ENCODE measurements at regions not wholly inside any gene's neighbourhood (a gene's known extent, or its start where the extent isn't known, plus 50 kb on each side); places are given as distances from the start of the nearest gene placed in this dataset.

- H3K36me3 ChIP-seq (ENCODE audit: insufficient read depth, low read length): no peaks in the 10 kb centered on the region
- no peak overlapping the region for H3K27ac ChIP-seq (ENCODE audit: low read depth, low read length)
- no peak overlapping the region for H2AFZ ChIP-seq (ENCODE audit: low read length)
- no peak for DNase-seq (ENCODE audit: insufficient read length, low spot score, missing footprints)
- H3K4me3 ChIP-seq (ENCODE audit: insufficient read depth, low read length): no peak overlapping the region
- no peaks in the 10 kb centered on the region for H3K9me3 ChIP-seq (ENCODE audit: low read depth, low read length)
- H3K4me2 ChIP-seq (ENCODE audit: insufficient read depth, low read length): no peak overlapping the region
- no peaks in the 10 kb centered on the region for H4K20me1 ChIP-seq (ENCODE audit: insufficient read depth, low read length)
- peaks cover 8% of the 10 kb centered on the region for H3K4me1 ChIP-seq (ENCODE audit: insufficient read depth, low read length)
- no peaks in the 10 kb centered on the region for H3K79me2 ChIP-seq (ENCODE audit: insufficient read depth, low read length)
- TF ChIP-seq, protein P1, sequence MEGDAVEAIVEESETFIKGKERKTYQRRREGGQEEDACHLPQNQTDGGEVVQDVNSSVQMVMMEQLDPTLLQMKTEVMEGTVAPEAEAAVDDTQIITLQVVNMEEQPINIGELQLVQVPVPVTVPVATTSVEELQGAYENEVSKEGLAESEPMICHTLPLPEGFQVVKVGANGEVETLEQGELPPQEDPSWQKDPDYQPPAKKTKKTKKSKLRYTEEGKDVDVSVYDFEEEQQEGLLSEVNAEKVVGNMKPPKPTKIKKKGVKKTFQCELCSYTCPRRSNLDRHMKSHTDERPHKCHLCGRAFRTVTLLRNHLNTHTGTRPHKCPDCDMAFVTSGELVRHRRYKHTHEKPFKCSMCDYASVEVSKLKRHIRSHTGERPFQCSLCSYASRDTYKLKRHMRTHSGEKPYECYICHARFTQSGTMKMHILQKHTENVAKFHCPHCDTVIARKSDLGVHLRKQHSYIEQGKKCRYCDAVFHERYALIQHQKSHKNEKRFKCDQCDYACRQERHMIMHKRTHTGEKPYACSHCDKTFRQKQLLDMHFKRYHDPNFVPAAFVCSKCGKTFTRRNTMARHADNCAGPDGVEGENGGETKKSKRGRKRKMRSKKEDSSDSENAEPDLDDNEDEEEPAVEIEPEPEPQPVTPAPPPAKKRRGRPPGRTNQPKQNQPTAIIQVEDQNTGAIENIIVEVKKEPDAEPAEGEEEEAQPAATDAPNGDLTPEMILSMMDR (IDR thresholded peaks at IDR 0.05; ENCODE audit: extremely low read depth, low read depth, low read length): no peak
- no peaks in the 10 kb centered on the region for H3K27me3 ChIP-seq (ENCODE audit: insufficient read depth, low read length)
These were observed 223.5 kb upstream of the NUDT4 start for GRCh38 chr12:93154096-93154728.

GRCh38 chr12:93154753-93155480 is 222.8 kb upstream of the NUDT4 start:
- no peak overlapping the region for H2AFZ ChIP-seq (ENCODE audit: low read length)
- H4K20me1 ChIP-seq (ENCODE audit: insufficient read depth, low read length): no peaks in the 10 kb centered on the region
- H3K4me3 ChIP-seq (ENCODE audit: insufficient read depth, low read length): no peak overlapping the region
- DNase-seq (ENCODE audit: insufficient read length, low spot score, missing footprints): no peak
- H3K4me1 ChIP-seq (ENCODE audit: insufficient read depth, low read length): peaks cover 8% of the 10 kb centered on the region
- no peaks in the 10 kb centered on the region for H3K79me2 ChIP-seq (ENCODE audit: insufficient read depth, low read length)
- TF ChIP-seq, protein P1 (IDR thresholded peaks at IDR 0.05; ENCODE audit: extremely low read depth, low read depth, low read length): no peak
- no peaks in the 10 kb centered on the region for H3K27me3 ChIP-seq (ENCODE audit: insufficient read depth, low read length)
- H3K4me2 ChIP-seq (ENCODE audit: insufficient read depth, low read length): no peak overlapping the region
- H3K9me3 ChIP-seq (ENCODE audit: low read depth, low read length): no peaks in the 10 kb centered on the region
- no peaks in the 10 kb centered on the region for H3K36me3 ChIP-seq (ENCODE audit: insufficient read depth, low read length)
- H3K27ac ChIP-seq (ENCODE audit: low read depth, low read length): no peak overlapping the region

DNA sequence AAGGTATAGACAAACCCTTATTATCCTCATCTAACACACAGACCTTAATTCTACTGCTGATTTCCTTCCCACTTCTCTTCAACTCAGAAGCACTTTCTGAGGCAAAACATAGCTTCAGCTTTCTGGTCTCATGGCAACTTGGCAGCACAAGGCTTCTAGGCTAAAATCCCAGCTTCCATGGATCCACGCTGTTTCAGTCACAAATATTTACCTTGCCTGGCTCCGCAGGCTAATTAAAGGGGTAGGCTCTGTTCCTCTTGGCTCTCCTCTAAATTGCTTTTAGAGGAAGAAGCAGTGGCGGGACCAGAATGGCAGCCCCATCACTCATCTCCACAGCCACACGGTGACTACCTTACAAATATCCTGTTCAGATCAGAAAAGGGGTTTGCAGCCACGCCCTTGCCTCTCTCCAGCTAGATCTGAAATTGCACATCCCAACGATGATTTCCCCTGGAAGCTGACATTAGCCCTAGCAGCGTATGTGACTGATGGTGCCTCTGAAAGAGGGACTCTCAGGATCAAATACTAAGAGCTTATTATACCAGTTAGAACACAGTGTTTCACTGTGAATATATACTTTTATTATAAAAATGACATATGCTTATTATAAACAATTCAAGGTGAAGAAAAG is 221.5 kb upstream of the NUDT4 start:
- Histone ChIP-seq H3K27me3 (ENCODE audit: insufficient read depth, low read length) (no peaks in the 10 kb centered on the region), H4K20me1 (ENCODE audit: insufficient read depth, low read length) (no peaks in the 10 kb centered on the region), H3K79me2 (ENCODE audit: insufficient read depth, low read length) (no peaks in the 10 kb centered on the region), H3K4me2 (ENCODE audit: insufficient read depth, low read length) (no peak overlapping the region), H3K4me3 (ENCODE audit: insufficient read depth, low read length) (no peak overlapping the region), H3K4me1 (ENCODE audit: insufficient read depth, low read length) (peaks cover 8% of the 10 kb centered on the region), H3K36me3 (ENCODE audit: insufficient read depth, low read length) (no peaks in the 10 kb centered on the region), H2AFZ (ENCODE audit: low read length) (no peak overlapping the region), H3K27ac (ENCODE audit: low read depth, low read length) (no peak overlapping the region), H3K9me3 (ENCODE audit: low read depth, low read length) (no peaks in the 10 kb centered on the region)
- DNase-seq (ENCODE audit: insufficient read length, low spot score, missing footprints): no peak
- TF ChIP-seq, protein P1 (IDR thresholded peaks at IDR 0.05; ENCODE audit: extremely low read depth, low read depth, low read length): no peak

DNA sequence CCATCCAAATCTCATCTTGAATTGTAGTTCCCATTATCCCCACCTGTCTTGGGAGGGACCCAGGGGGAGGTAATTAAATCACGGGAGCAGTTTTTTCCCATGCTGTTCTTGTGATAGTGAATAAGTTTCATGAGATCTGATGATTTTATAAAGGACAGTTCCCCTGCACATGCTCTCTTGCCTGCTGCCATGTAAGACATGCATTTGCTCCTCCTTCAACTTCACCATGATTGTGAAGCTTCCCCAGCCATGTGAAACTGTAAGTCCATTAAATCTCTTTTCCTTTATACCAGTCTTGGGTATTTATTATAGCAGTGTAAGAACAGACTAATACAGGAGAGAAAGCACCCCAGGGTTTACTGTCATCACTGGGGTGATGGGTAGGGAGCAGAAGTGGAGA is 220.4 kb upstream of the NUDT4 start:
- H3K4me3 ChIP-seq (ENCODE audit: insufficient read depth, low read length): no peak overlapping the region
- no peaks in the 10 kb centered on the region for H3K27me3 ChIP-seq (ENCODE audit: insufficient read depth, low read length)
- H3K4me2 ChIP-seq (ENCODE audit: insufficient read depth, low read length): no peak overlapping the region
- H3K79me2 ChIP-seq (ENCODE audit: insufficient read depth, low read length): no peaks in the 10 kb centered on the region
- H3K27ac ChIP-seq (ENCODE audit: low read depth, low read length): no peak overlapping the region
- TF ChIP-seq, protein P1 (IDR thresholded peaks at IDR 0.05; ENCODE audit: extremely low read depth, low read depth, low read length): no peak
- DNase-seq (ENCODE audit: insufficient read length, low spot score, missing footprints): no peak
- H2AFZ ChIP-seq (ENCODE audit: low read length): no peak overlapping the region
- no peaks in the 10 kb centered on the region for H3K36me3 ChIP-seq (ENCODE audit: insufficient read depth, low read length)
- H4K20me1 ChIP-seq (ENCODE audit: insufficient read depth, low read length): no peaks in the 10 kb centered on the region
- no peaks in the 10 kb centered on the region for H3K9me3 ChIP-seq (ENCODE audit: low read depth, low read length)
- H3K4me1 ChIP-seq (ENCODE audit: insufficient read depth, low read length): peaks cover 8% of the 10 kb centered on the region

Data from osteoblast (primary cell).